HG02571 (cell line): ENCODE measurements at regions not wholly inside any gene's neighbourhood (a gene's known extent, or its start where the extent isn't known, plus 50 kb on each side); places are given as distances from the start of the nearest gene placed in this dataset.

Source experiments
- ATAC-seq: cut with Tn5 transposase; IDR thresholded peaks from one replicate; pipeline ENCODE4 v1.9.1; 2021; ENCODE audit warnings: mild to moderate bottlenecking, moderate library complexity; ENCODE audit not compliant: unreplicated experiment

- no peak for ATAC-seq
Measured at GRCh38 chr12:60119327-60119726, 523.5 kb downstream of the SLC16A7 start.

- no peak for ATAC-seq
Measured at GRCh38 chr12:60120199-60120598, 524.4 kb downstream of the SLC16A7 start.

- no peak for ATAC-seq
Measured at GRCh38 chr12:60123557-60123956, 527.7 kb downstream of the SLC16A7 start.

- ATAC-seq = no peak
Measured at GRCh38 chr12:60137513-60137912, 541.7 kb downstream of the SLC16A7 start.

- ATAC-seq = no peak
Measured at GRCh38 chr12:60138526-60138925, 542.7 kb downstream of the SLC16A7 start.

- no peak for ATAC-seq
Measured at GRCh38 chr12:60144395-60144794, 548.6 kb downstream of the SLC16A7 start.

- ATAC-seq = no peak
Measured at GRCh38 chr12:60148109-60148508, 552.3 kb downstream of the SLC16A7 start.

GRCh38 chr12:60148831-60149230 lies 553.0 kb downstream of the SLC16A7 start:
- ATAC-seq = no peak

GRCh38 chr12:60152756-60153155 lies 556.9 kb downstream of the SLC16A7 start:
- no peak for ATAC-seq

GRCh38 chr12:60159761-60160160 lies 563.9 kb downstream of the SLC16A7 start:
- no peak for ATAC-seq

GRCh38 chr12:60162988-60163720 lies 567.3 kb downstream of the SLC16A7 start:
- no peak for ATAC-seq

GRCh38 chr12:60165781-60166180 lies 570.0 kb downstream of the SLC16A7 start:
- ATAC-seq = no peak

GRCh38 chr12:60168441-60168840 lies 572.6 kb downstream of the SLC16A7 start:
- ATAC-seq = no peak

- no peak for ATAC-seq
Measured at GRCh38 chr12:60169904-60170303, 574.1 kb downstream of the SLC16A7 start.

- no peak for ATAC-seq
Measured at GRCh38 chr12:60172266-60173211, 576.7 kb downstream of the SLC16A7 start.

GRCh38 chr12:60173224-60174170 lies 577.7 kb downstream of the SLC16A7 start:
- ATAC-seq = no peak

GRCh38 chr12:60174476-60174875 lies 578.6 kb downstream of the SLC16A7 start:
- ATAC-seq = no peak

GRCh38 chr12:60174941-60175340 lies 579.1 kb downstream of the SLC16A7 start:
- no peak for ATAC-seq

- no peak for ATAC-seq
Measured at GRCh38 chr12:60176891-60177290, 581.1 kb downstream of the SLC16A7 start.

- no peak for ATAC-seq
Measured at GRCh38 chr12:60180298-60180697, 584.5 kb downstream of the SLC16A7 start.

- ATAC-seq = no peak
Measured at GRCh38 chr12:60182354-60182753, 586.5 kb downstream of the SLC16A7 start.
